ENCODE measurements at regions not wholly inside any gene's neighbourhood (a gene's known extent, or its start where the extent isn't known, plus 50 kb on each side); places are given as distances from the start of the nearest gene placed in this dataset.

DNA sequence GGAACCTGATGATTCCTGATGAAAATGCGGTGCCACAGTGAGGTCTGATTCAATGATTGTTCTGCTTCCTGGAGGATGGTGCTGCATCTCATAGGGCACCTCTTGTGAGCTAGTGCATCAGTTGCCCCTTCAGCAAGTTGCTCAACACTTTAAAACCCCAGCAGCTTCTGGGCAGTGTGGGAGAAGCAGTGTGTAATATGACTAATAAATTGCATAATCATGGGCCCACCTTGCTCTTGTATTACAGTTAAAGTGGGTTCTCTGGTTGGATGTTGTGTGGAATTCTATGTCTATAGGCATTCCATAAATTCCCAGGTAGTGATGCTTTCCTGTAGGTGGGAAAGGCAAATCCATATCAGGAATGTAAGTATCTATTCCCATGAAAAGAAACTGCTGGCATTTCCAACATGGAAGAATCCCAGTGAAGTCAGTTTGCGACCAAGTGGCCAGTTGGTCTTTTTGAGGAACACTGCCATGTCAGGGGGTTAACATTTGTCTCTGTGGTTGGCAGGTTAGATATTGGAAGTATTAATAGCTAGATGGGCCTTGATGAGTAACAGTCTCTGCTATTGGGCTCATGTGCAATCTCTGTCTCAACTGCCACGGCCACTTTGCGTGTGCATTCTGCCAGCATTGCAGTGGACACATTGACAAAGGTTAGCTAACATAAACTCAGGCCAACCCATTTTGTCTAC is 121.1 kb upstream of the OTUD4 start:
- TF ChIP-seq, protein P1, sequence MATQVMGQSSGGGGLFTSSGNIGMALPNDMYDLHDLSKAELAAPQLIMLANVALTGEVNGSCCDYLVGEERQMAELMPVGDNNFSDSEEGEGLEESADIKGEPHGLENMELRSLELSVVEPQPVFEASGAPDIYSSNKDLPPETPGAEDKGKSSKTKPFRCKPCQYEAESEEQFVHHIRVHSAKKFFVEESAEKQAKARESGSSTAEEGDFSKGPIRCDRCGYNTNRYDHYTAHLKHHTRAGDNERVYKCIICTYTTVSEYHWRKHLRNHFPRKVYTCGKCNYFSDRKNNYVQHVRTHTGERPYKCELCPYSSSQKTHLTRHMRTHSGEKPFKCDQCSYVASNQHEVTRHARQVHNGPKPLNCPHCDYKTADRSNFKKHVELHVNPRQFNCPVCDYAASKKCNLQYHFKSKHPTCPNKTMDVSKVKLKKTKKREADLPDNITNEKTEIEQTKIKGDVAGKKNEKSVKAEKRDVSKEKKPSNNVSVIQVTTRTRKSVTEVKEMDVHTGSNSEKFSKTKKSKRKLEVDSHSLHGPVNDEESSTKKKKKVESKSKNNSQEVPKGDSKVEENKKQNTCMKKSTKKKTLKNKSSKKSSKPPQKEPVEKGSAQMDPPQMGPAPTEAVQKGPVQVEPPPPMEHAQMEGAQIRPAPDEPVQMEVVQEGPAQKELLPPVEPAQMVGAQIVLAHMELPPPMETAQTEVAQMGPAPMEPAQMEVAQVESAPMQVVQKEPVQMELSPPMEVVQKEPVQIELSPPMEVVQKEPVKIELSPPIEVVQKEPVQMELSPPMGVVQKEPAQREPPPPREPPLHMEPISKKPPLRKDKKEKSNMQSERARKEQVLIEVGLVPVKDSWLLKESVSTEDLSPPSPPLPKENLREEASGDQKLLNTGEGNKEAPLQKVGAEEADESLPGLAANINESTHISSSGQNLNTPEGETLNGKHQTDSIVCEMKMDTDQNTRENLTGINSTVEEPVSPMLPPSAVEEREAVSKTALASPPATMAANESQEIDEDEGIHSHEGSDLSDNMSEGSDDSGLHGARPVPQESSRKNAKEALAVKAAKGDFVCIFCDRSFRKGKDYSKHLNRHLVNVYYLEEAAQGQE (IDR thresholded peaks at IDR 0.05; ENCODE audit: low read depth) = no peak
- TF ChIP-seq YY1 (IDR thresholded peaks at IDR 0.05; ENCODE audit: low read depth) = no peak
- TF ChIP-seq NFIC (IDR thresholded peaks at IDR 0.05) = no peak
- no peak for TF ChIP-seq ZBTB7A (IDR thresholded peaks at IDR 0.05; ENCODE audit: low read depth)
- no peak for TF ChIP-seq EGR1 (IDR thresholded peaks at IDR 0.05)
- TF ChIP-seq RAD21 (IDR thresholded peaks at IDR 0.05; ENCODE audit: low read depth) = no peak
- no peak for TF ChIP-seq FOXM1 (IDR thresholded peaks at IDR 0.05; ENCODE audit: borderline replicate concordance, low read depth)
- no peak for TF ChIP-seq USF1 (IDR thresholded peaks at IDR 0.05)
- TF ChIP-seq TEAD4 (IDR thresholded peaks at IDR 0.05) = no peak
- TF ChIP-seq, protein P2, sequence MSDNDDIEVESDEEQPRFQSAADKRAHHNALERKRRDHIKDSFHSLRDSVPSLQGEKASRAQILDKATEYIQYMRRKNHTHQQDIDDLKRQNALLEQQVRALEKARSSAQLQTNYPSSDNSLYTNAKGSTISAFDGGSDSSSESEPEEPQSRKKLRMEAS (IDR thresholded peaks at IDR 0.05) = no peak
- TF ChIP-seq CEBPB (IDR thresholded peaks at IDR 0.05) = no peak
- TF ChIP-seq TCF12 (IDR thresholded peaks at IDR 0.05; ENCODE audit: low read depth) = no peak

DNA sequence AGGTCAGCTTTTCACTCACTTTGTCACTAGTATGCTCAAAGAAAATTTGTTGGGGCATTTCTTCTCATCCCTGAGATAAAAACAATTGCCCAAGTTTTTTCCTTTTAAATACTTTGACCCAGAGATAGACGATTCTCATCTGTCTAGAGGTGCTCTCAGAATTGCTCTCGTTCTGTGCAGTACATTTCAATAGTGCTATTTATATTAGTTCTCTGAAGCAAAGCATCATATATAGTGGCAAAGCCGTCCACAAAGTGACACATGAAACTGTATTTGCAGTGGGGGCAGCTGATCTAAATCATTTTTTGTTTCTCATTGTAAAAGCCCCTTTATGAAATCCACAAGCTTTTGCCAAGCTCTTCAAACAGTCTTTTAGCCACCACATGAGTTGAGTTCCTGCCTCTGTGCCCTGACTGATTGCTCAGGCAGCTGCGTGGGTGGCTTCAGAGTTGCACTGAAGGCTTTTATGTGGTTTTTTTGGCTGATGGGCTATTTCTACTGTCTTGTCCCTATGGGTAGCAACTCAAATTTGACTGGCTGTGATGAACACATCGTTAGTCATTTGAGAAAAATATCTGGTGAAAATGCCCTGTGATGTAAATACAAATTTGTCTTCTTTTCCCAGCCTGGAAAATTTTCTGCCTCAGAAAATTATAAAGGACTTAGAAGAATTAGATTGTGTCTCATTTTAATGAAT is 119.1 kb upstream of the OTUD4 start:
- no peak for TF ChIP-seq EGR1 (IDR thresholded peaks at IDR 0.05)
- TF ChIP-seq RAD21 (IDR thresholded peaks at IDR 0.05; ENCODE audit: low read depth) = no peak
- TF ChIP-seq, protein P1 (IDR thresholded peaks at IDR 0.05; ENCODE audit: low read depth) = no peak
- no peak for TF ChIP-seq CREB1 (IDR thresholded peaks at IDR 0.05; ENCODE audit: low read depth)
- no peak for TF ChIP-seq TCF12 (IDR thresholded peaks at IDR 0.05; ENCODE audit: low read depth)
- TF ChIP-seq USF1 (IDR thresholded peaks at IDR 0.05) = no peak
- no peak for TF ChIP-seq TEAD4 (IDR thresholded peaks at IDR 0.05)
- TF ChIP-seq, protein P2 (IDR thresholded peaks at IDR 0.05) = no peak
- no peak for TF ChIP-seq EP300 (IDR thresholded peaks at IDR 0.05; ENCODE audit: borderline replicate concordance)
- no peak for TF ChIP-seq CEBPB (IDR thresholded peaks at IDR 0.05)
- no peak for TF ChIP-seq TAF1 (IDR thresholded peaks at IDR 0.05; ENCODE audit: low read depth)
- TF ChIP-seq FOXM1 (IDR thresholded peaks at IDR 0.05; ENCODE audit: borderline replicate concordance, low read depth) = no peak
- TF ChIP-seq NFIC (IDR thresholded peaks at IDR 0.05) = no peak
- no peak for TF ChIP-seq ZBTB7A (IDR thresholded peaks at IDR 0.05; ENCODE audit: low read depth)

DNA sequence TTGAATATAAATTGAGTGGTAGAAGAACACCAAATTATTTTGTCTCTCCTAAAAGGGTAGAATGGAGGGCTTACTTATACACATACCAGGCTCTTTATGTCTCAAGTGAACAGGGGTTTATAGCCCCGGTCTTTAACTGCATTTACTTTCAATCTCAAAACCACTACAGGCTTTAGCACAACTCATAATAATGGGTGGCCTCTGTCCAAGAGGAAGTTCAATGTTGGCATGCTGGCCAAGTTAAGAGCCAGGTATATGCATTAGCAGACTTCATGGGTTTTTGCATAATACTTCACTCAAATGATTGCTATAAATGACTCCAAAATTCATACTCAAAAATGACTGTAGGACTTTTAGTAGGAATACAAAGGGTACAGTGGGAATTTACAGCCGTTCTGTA is 118.5 kb upstream of the OTUD4 start:
- TF ChIP-seq ZBTB7A (IDR thresholded peaks at IDR 0.05; ENCODE audit: low read depth) (no peak), RAD21 (IDR thresholded peaks at IDR 0.05; ENCODE audit: low read depth) (no peak), TCF12 (IDR thresholded peaks at IDR 0.05; ENCODE audit: low read depth) (no peak), EGR1 (IDR thresholded peaks at IDR 0.05) (no peak), USF1 (IDR thresholded peaks at IDR 0.05) (no peak), YY1 (IDR thresholded peaks at IDR 0.05; ENCODE audit: low read depth) (no peak), CEBPB (IDR thresholded peaks at IDR 0.05) (no peak), NFIC (IDR thresholded peaks at IDR 0.05) (no peak)

DNA sequence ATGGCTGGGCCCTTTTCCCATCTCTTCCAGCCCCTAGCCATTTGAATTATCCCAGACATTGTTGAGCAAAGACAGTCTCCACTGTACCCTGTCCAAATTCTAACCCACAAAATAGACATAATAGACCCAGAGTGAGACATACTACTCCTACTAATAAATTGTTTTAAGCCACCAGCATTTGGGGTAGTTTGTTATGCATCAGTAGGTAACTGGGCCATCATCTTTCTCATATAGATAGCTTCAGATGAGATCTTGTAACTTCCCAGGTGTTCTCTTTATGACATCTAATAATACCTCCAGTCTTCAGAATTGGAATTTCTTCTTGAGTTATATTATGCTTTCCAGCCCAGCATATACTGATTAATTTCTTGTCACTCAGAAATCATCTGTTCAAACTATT is 117.2 kb upstream of the OTUD4 start:
- no peak for TF ChIP-seq FOXM1 (IDR thresholded peaks at IDR 0.05; ENCODE audit: borderline replicate concordance, low read depth)
- TF ChIP-seq, protein P1 (IDR thresholded peaks at IDR 0.05; ENCODE audit: low read depth) = no peak
- no peak for TF ChIP-seq RAD21 (IDR thresholded peaks at IDR 0.05; ENCODE audit: low read depth)
- TF ChIP-seq CREB1 (IDR thresholded peaks at IDR 0.05; ENCODE audit: low read depth) = no peak
- TF ChIP-seq EGR1 (IDR thresholded peaks at IDR 0.05) = no peak
- no peak for TF ChIP-seq USF1 (IDR thresholded peaks at IDR 0.05)
- TF ChIP-seq CEBPB (IDR thresholded peaks at IDR 0.05) = no peak
- TF ChIP-seq, protein P2 (IDR thresholded peaks at IDR 0.05) = no peak
- no peak for TF ChIP-seq ZBTB7A (IDR thresholded peaks at IDR 0.05; ENCODE audit: low read depth)
- TF ChIP-seq EP300 (IDR thresholded peaks at IDR 0.05; ENCODE audit: borderline replicate concordance) = no peak
- TF ChIP-seq TCF12 (IDR thresholded peaks at IDR 0.05; ENCODE audit: low read depth) = no peak
- no peak for TF ChIP-seq YY1 (IDR thresholded peaks at IDR 0.05; ENCODE audit: low read depth)
- TF ChIP-seq TAF1 (IDR thresholded peaks at IDR 0.05; ENCODE audit: low read depth) = no peak
- TF ChIP-seq NFIC (IDR thresholded peaks at IDR 0.05) = no peak
- TF ChIP-seq TEAD4 (IDR thresholded peaks at IDR 0.05) = no peak

All from Ishikawa (cell line).